ENCODE measurements at regions not wholly inside any gene's neighbourhood (a gene's known extent, or its start where the extent isn't known, plus 50 kb on each side); places are given as distances from the start of the nearest gene placed in this dataset.
"Not testable (repeated sequence)": the region's sequence is repeated elsewhere in the genome, so short reads cannot be mapped to it uniquely, and the experiment has no call there.

GRCh38 chr5:92977846-92978540, 603.0 kb downstream of the NR2F1-AS1 start:
- DNase-seq = no peak

- DNase-seq = no peak
These were observed 604.9 kb downstream of the NR2F1-AS1 start for GRCh38 chr5:92976156-92976555.

- DNase-seq = no peak
These were observed 611.2 kb downstream of the NR2F1-AS1 start for GRCh38 chr5:92969781-92970237.

GRCh38 chr5:92969191-92969780, 611.7 kb downstream of the NR2F1-AS1 start:
- no peak for DNase-seq

GRCh38 chr5:92963800-92964199, 617.2 kb downstream of the NR2F1-AS1 start:
- no peak for DNase-seq

GRCh38 chr5:92962752-92963151, 618.3 kb downstream of the NR2F1-AS1 start:
- no peak for DNase-seq

- DNase-seq = no peak
These were observed 624.1 kb downstream of the NR2F1-AS1 start for GRCh38 chr5:92956886-92957285.

- DNase-seq = no peak
These were observed 628.8 kb downstream of the NR2F1-AS1 start for GRCh38 chr5:92952243-92952642.

- no peak for DNase-seq
These were observed 629.3 kb downstream of the NR2F1-AS1 start for GRCh38 chr5:92951746-92952145.

GRCh38 chr5:92946546-92946945, 634.5 kb downstream of the NR2F1-AS1 start:
- no peak for DNase-seq

GRCh38 chr5:92945605-92946097, 635.4 kb downstream of the NR2F1-AS1 start:
- DNase-seq = no peak

GRCh38 chr5:92944903-92945604, 636.0 kb downstream of the NR2F1-AS1 start:
- no peak for DNase-seq

GRCh38 chr5:92944337-92944736, 636.7 kb downstream of the NR2F1-AS1 start:
- no peak for DNase-seq

GRCh38 chr5:92942762-92943161, 638.3 kb downstream of the NR2F1-AS1 start:
- no peak for DNase-seq

GRCh38 chr5:92941806-92942205, 639.2 kb downstream of the NR2F1-AS1 start:
- DNase-seq = no peak

- no peak for DNase-seq
These were observed 641.6 kb downstream of the NR2F1-AS1 start for GRCh38 chr5:92939428-92939827.

GRCh38 chr5:92937396-92937795, 643.6 kb downstream of the NR2F1-AS1 start:
- DNase-seq = not testable (repeated sequence)

GRCh38 chr5:92930057-92930456, 651.0 kb downstream of the NR2F1-AS1 start:
- DNase-seq = no peak

- no peak for DNase-seq
These were observed 653.7 kb downstream of the NR2F1-AS1 start for GRCh38 chr5:92927291-92927778.

- DNase-seq = no peak
These were observed 657.1 kb downstream of the NR2F1-AS1 start for GRCh38 chr5:92923885-92924284.

- no peak for DNase-seq
These were observed 658.6 kb downstream of the NR2F1-AS1 start for GRCh38 chr5:92922231-92922967.

- DNase-seq = no peak
These were observed 664.0 kb downstream of the NR2F1-AS1 start for GRCh38 chr5:92917044-92917443.

GRCh38 chr5:92916036-92916435, 665.0 kb downstream of the NR2F1-AS1 start:
- no peak for DNase-seq
